CD8-positive, alpha-beta memory T cell (primary cell): ENCODE measurements at regions not wholly inside any gene's neighbourhood (a gene's known extent, or its start where the extent isn't known, plus 50 kb on each side); places are given as distances from the start of the nearest gene placed in this dataset.
A peak's percentile ranks its signal among the peaks of the same experiment; 100 is the strongest.

Experiments
- CTCF ChIA-PET: fragments of 350-600 bp; sonication (Branson Sonifier 250); formaldehyde crosslinking; loops from one replicate; lab custom pipeline; 2021; ENCODE audit warnings: antibody characterized with exemption; lab: Charles Lee
- POLR2A ChIA-PET: fragments of 350-600 bp; sonication (Branson Sonifier 250); formaldehyde crosslinking; loops from one replicate; lab custom pipeline; 2021; ENCODE audit warnings: antibody characterized with exemption; lab: Charles Lee
- DNase-seq, 5 donors: peaks; one replicate each; pipeline versions ENCODE4 v3.0.0 to v3.0.0-alpha.2; 2020 to 2022; ENCODE audit warnings: mixed read lengths in 1 of 5
- H3K27ac ChIP-seq: one replicate; pipeline ENCODE4 v1.7.0; 2013; ENCODE audit warnings: low read depth, mild to moderate bottlenecking, low read length, moderate library complexity
- H3K27me3 ChIP-seq: 2 replicates; pipeline ENCODE4 v1.7.0; 2013; ENCODE audit warnings: low read length, mild to moderate bottlenecking; ENCODE audit not compliant: insufficient read depth, poor library complexity, severe bottlenecking
- H3K36me3 ChIP-seq: 2 replicates; pipeline ENCODE4 v1.7.0; 2013; ENCODE audit warnings: mild to moderate bottlenecking, low read length, moderate library complexity; ENCODE audit not compliant: insufficient read depth
- H3K4me1 ChIP-seq: 2 replicates; pipeline ENCODE4 v1.7.0; 2013; ENCODE audit warnings: mild to moderate bottlenecking, low read length, moderate library complexity; ENCODE audit not compliant: insufficient read depth
- H3K4me3 ChIP-seq: 2 replicates; pipeline ENCODE4 v1.7.0; 2013; ENCODE audit warnings: mild to moderate bottlenecking, low read length
- H3K9me3 ChIP-seq: 2 replicates; pipeline ENCODE4 v1.7.0; 2013; ENCODE audit warnings: mild to moderate bottlenecking, low read length
- H3K27ac Mint-ChIP-seq, 8 donors: one replicate each; pipeline ENCODE4 v1.8.0; 2020 to 2021; ENCODE audit warnings: mixed read lengths in 8 of 8, mild to moderate bottlenecking in 6 of 8, inconsistent platforms in 3 of 8, moderate library complexity in 3 of 8
- H3K27me3 Mint-ChIP-seq, 2 donors: one replicate each; pipeline ENCODE4 v1.8.0; 2020 to 2021; ENCODE audit warnings: mixed read lengths in 2 of 2, mild to moderate bottlenecking in 1 of 2, moderate library complexity in 1 of 2
- H3K36me3 Mint-ChIP-seq, 3 donors: one replicate each; pipeline ENCODE4 v1.8.0; 2020 to 2021; ENCODE audit warnings: mixed read lengths in 3 of 3, inconsistent platforms in 1 of 3, mild to moderate bottlenecking in 1 of 3
- H3K4me1 Mint-ChIP-seq, 3 donors: one replicate each; pipeline ENCODE4 v1.8.0; 2020 to 2021; ENCODE audit warnings: mixed read lengths in 3 of 3, inconsistent platforms in 1 of 3, mild to moderate bottlenecking in 1 of 3
- H3K4me3 Mint-ChIP-seq, 7 donors: one replicate each; pipeline ENCODE4 v1.8.0; 2020 to 2021; ENCODE audit warnings: mixed read lengths in 7 of 7, mild to moderate bottlenecking in 6 of 7, moderate library complexity in 4 of 7, inconsistent platforms in 2 of 7
- H3K9me3 Mint-ChIP-seq, 5 donors: one replicate each; pipeline ENCODE4 v1.8.0; 2020 to 2022; ENCODE audit warnings: mixed read lengths in 5 of 5, mild to moderate bottlenecking in 3 of 5, moderate library complexity in 2 of 5, inconsistent platforms in 1 of 5

GRCh38 chr2:8571792-8572499 is 109.9 kb upstream of the ID2 start:
- peaks cover 25% of the 10 kb centered on the region for H3K4me1 ChIP-seq
- no peak overlapping the region for H3K27ac ChIP-seq
- ChIA-PET CTCF (interaction anchor here (0.9 kb wide), 1 partner anchor 22 kb away, joined by 3 read pairs; no protein-coding TSS in a partner anchor), POLR2A (no interaction called here)
- H3K9me3 Mint-ChIP-seq = no peaks in the 10 kb centered on the region
- no peaks in the 10 kb centered on the region for H3K9me3 ChIP-seq
- no peak overlapping the region for H3K4me3 Mint-ChIP-seq
- H3K4me1 Mint-ChIP-seq = peaks cover 28 to 35% (median 30%) of the 10 kb centered on the region in 3 donors
- H3K27me3 ChIP-seq = no peaks in the 10 kb centered on the region
- peak in 1 of 5 donors; percentile 34 for DNase-seq
- no peaks in the 10 kb centered on the region for H3K27me3 Mint-ChIP-seq
- no peak overlapping the region for H3K4me3 ChIP-seq
- H3K36me3 ChIP-seq = no peaks in the 10 kb centered on the region
- H3K36me3 Mint-ChIP-seq = no peaks in the 10 kb centered on the region
- H3K27ac Mint-ChIP-seq = no peak overlapping the region

GRCh38 chr2:8572712-8573233 is 109.1 kb upstream of the ID2 start:
- H3K27ac ChIP-seq = no peak overlapping the region
- no peaks in the 10 kb centered on the region for H3K27me3 ChIP-seq
- no peaks in the 10 kb centered on the region for H3K9me3 Mint-ChIP-seq
- DNase-seq = peak in 1 of 5 donors; percentile 34
- H3K4me1 Mint-ChIP-seq = peaks cover 32 to 40% (median 33%) of the 10 kb centered on the region in 3 donors
- CTCF ChIA-PET = interaction anchor here (0.9 kb wide), 2 partner anchors 18 to 23 kb away, joined by 3 read pairs; no protein-coding TSS in a partner anchor
- no peak overlapping the region for H3K27ac Mint-ChIP-seq
- H3K27me3 Mint-ChIP-seq = no peaks in the 10 kb centered on the region
- H3K4me3 Mint-ChIP-seq = peak overlapping the region in 1 of 7 donors; percentile 18
- H3K9me3 ChIP-seq = no peaks in the 10 kb centered on the region
- H3K36me3 ChIP-seq = no peaks in the 10 kb centered on the region
- POLR2A ChIA-PET = interaction anchor here (0.7 kb wide), 1 partner anchor 108 kb away, joined by 3 read pairs; no protein-coding TSS in a partner anchor
- H3K4me3 ChIP-seq = no peak overlapping the region
- H3K4me1 ChIP-seq = peaks cover 28% of the 10 kb centered on the region
- H3K36me3 Mint-ChIP-seq = no peaks in the 10 kb centered on the region

- H3K4me1 Mint-ChIP-seq = peaks cover 32 to 40% (median 33%) of the 10 kb centered on the region in 3 donors
- no peaks in the 10 kb centered on the region for H3K9me3 Mint-ChIP-seq
- H3K36me3 ChIP-seq = no peaks in the 10 kb centered on the region
- H3K27me3 ChIP-seq = no peaks in the 10 kb centered on the region
- no peak overlapping the region for H3K27ac ChIP-seq
- H3K4me3 ChIP-seq = no peak overlapping the region
- peaks cover 28% of the 10 kb centered on the region for H3K4me1 ChIP-seq
- H3K9me3 ChIP-seq = no peaks in the 10 kb centered on the region
- no peak overlapping the region for H3K4me3 Mint-ChIP-seq
- ChIA-PET CTCF (interaction anchor here (0.9 to 1.6 kb wide), 3 partner anchors 10 to 108 kb away, joined by 3 read pairs; partner anchors contain the start of gene ID2), POLR2A (interaction anchor here (0.7 kb wide), 1 partner anchor 107 kb away, joined by 3 read pairs; no protein-coding TSS in a partner anchor)
- H3K27ac Mint-ChIP-seq = no peak overlapping the region
- H3K36me3 Mint-ChIP-seq = no peaks in the 10 kb centered on the region
- no peaks in the 10 kb centered on the region for H3K27me3 Mint-ChIP-seq
- no peak for DNase-seq
Measured at GRCh38 chr2:8573234-8573941, 108.5 kb upstream of the ID2 start.

- no peaks in the 10 kb centered on the region for H3K36me3 Mint-ChIP-seq
- ChIA-PET POLR2A (no interaction called here), CTCF (interaction anchor here (1.5 to 1.6 kb wide), 2 partner anchors 9 to 107 kb away, joined by 3 read pairs; partner anchors contain the start of gene ID2)
- H3K4me1 Mint-ChIP-seq = peaks cover 32 to 40% (median 33%) of the 10 kb centered on the region in 3 donors
- Histone ChIP-seq H3K27ac (no peak overlapping the region), H3K36me3 (no peaks in the 10 kb centered on the region), H3K9me3 (no peaks in the 10 kb centered on the region), H3K4me1 (peaks cover 28% of the 10 kb centered on the region), H3K27me3 (no peaks in the 10 kb centered on the region), H3K4me3 (no peak overlapping the region)
- H3K27ac Mint-ChIP-seq = no peak overlapping the region
- peak overlapping the region in 1 of 7 donors; percentile 24 for H3K4me3 Mint-ChIP-seq
- no peak for DNase-seq
- H3K9me3 Mint-ChIP-seq = no peaks in the 10 kb centered on the region
- no peaks in the 10 kb centered on the region for H3K27me3 Mint-ChIP-seq
Measured at GRCh38 chr2:8573942-8574195, 108.0 kb upstream of the ID2 start.

GRCh38 chr2:8574196-8575037 is 107.4 kb upstream of the ID2 start:
- H3K9me3 ChIP-seq = no peaks in the 10 kb centered on the region
- H3K36me3 ChIP-seq = no peaks in the 10 kb centered on the region
- POLR2A ChIA-PET = no interaction called here
- H3K4me3 ChIP-seq = peak overlapping the region; percentile 22
- Mint-ChIP-seq H3K9me3 (no peaks in the 10 kb centered on the region), H3K4me3 (peak overlapping the region in 6 of 7 donors; percentile 60 to 84 (median 72)), H3K4me1 (peaks cover 32 to 40% (median 33%) of the 10 kb centered on the region in 3 donors), H3K36me3 (no peaks in the 10 kb centered on the region), H3K27ac (peak overlapping the region in 1 of 8 donors; percentile 36), H3K27me3 (no peaks in the 10 kb centered on the region)
- CTCF ChIA-PET = interaction anchor here (1.3 to 1.6 kb wide), 4 partner anchors 9 to 108 kb away, joined by 3 read pairs; partner anchors contain the start of gene ID2
- no peak overlapping the region for H3K27ac ChIP-seq
- DNase-seq = no peak
- peaks cover 28% of the 10 kb centered on the region for H3K4me1 ChIP-seq
- no peaks in the 10 kb centered on the region for H3K27me3 ChIP-seq

- Histone ChIP-seq H3K4me1 (peaks cover 28% of the 10 kb centered on the region), H3K4me3 (peak overlapping the region; percentile 22), H3K9me3 (no peaks in the 10 kb centered on the region), H3K27ac (no peak overlapping the region), H3K36me3 (no peaks in the 10 kb centered on the region), H3K27me3 (no peaks in the 10 kb centered on the region)
- peak overlapping the region in 2 of 8 donors; percentile 36 to 62 for H3K27ac Mint-ChIP-seq
- H3K27me3 Mint-ChIP-seq = no peaks in the 10 kb centered on the region
- peaks cover 33 to 42% (median 35%) of the 10 kb centered on the region in 3 donors for H3K4me1 Mint-ChIP-seq
- DNase-seq = peak; percentile 36 to 80 (median 54)
- peak overlapping the region in 6 of 7 donors; percentile 60 to 84 (median 72) for H3K4me3 Mint-ChIP-seq
- no peaks in the 10 kb centered on the region for H3K36me3 Mint-ChIP-seq
- H3K9me3 Mint-ChIP-seq = no peaks in the 10 kb centered on the region
- ChIA-PET CTCF (interaction anchor here (1.3 to 1.6 kb wide), 3 partner anchors 8 to 107 kb away, joined by 3 read pairs; no protein-coding TSS in a partner anchor), POLR2A (no interaction called here)
Measured at GRCh38 chr2:8575038-8575833, 106.6 kb upstream of the ID2 start.
